ENCODE measurements at regions not wholly inside any gene's neighbourhood (a gene's known extent, or its start where the extent isn't known, plus 50 kb on each side); places are given as distances from the start of the nearest gene placed in this dataset.

DNA sequence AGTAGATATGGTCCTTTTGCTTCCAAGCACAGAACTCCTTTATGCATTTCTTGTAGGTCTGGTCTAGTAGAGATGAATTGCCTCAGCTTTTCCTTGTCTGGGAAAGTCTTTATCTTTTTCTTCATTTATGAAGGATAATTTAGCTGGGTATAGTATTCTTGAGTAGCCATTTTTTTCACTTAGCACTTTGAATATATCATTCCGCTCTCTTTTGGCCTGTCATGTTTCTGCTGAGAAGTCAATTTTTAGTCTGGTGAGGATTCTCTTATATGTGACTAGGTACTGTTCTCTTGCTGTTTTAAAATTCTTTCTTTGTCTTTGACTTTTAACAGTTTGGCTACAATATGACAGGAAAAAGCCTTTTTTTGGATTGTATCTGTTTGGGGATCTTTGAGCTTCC is 68.6 kb upstream of the IMMP2L start:
- CTCF ChIA-PET = no interaction called here
- POLR2A ChIA-PET (ENCODE audit: low non-redundant PET) = no interaction called here
- H3K27ac ChIP-seq = no peak overlapping the region
- DNase-seq (ENCODE audit: low spot score) = no peak
- TF ChIP-seq, protein P1, sequence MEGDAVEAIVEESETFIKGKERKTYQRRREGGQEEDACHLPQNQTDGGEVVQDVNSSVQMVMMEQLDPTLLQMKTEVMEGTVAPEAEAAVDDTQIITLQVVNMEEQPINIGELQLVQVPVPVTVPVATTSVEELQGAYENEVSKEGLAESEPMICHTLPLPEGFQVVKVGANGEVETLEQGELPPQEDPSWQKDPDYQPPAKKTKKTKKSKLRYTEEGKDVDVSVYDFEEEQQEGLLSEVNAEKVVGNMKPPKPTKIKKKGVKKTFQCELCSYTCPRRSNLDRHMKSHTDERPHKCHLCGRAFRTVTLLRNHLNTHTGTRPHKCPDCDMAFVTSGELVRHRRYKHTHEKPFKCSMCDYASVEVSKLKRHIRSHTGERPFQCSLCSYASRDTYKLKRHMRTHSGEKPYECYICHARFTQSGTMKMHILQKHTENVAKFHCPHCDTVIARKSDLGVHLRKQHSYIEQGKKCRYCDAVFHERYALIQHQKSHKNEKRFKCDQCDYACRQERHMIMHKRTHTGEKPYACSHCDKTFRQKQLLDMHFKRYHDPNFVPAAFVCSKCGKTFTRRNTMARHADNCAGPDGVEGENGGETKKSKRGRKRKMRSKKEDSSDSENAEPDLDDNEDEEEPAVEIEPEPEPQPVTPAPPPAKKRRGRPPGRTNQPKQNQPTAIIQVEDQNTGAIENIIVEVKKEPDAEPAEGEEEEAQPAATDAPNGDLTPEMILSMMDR (conservative IDR thresholded peaks at IDR 0.05; ENCODE audit: low read depth) = no peak

DNA sequence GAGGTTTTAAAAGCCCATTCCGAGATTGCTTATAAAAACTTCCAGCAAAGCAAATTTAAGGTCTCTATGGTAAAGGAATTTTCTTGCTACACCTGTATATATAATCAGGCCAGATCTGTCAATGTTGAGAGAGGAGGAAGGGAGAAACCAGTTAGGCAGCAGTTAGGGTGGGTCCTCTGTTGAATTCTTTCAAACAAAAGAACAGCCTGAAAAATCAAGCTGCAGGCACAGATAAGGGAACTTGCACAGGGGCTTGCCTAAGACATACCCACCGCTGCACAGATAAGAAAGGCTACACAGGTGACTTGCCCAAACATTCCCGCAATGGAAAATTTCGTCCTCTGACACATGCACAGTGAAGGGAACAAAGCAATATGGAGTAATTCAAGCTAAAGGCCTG is 59.8 kb upstream of the IMMP2L start:
- no peak overlapping the region for H3K27ac ChIP-seq
- TF ChIP-seq, protein P1 (conservative IDR thresholded peaks at IDR 0.05; ENCODE audit: low read depth) = no peak
- ChIA-PET CTCF (interaction anchor here (0.6 kb wide), 1 partner anchor 141 kb away, joined by 3 read pairs; no protein-coding TSS in a partner anchor), POLR2A (ENCODE audit: low non-redundant PET) (no interaction called here)
- no peak for DNase-seq (ENCODE audit: low spot score)
